K562 (cell line): ENCODE measurements at regions not wholly inside any gene's neighbourhood (a gene's known extent, or its start where the extent isn't known, plus 50 kb on each side); places are given as distances from the start of the nearest gene placed in this dataset.

ENCODE experiments used
- CHD2 ChIP-seq: IDR thresholded peaks from 2 replicates; pipeline ENCODE4 v1.6.1; 2011; ENCODE audit warnings: low read depth, low read length
- FIP1L1 ChIP-seq: fragments of 200-400 bp; formaldehyde crosslinking; IDR thresholded peaks from 2 replicates; pipeline ENCODE4 v1.6.1; 2018; ENCODE audit warnings: mild to moderate bottlenecking, low read depth, low read length; ENCODE audit not compliant: poor library complexity, severe bottlenecking
- RCOR1 ChIP-seq, 2 experiments: IDR thresholded peaks; 2 replicates each; pipeline ENCODE4 v1.6.1; 2012; ENCODE audit warnings: low read depth in 2 of 2, low read length in 2 of 2, borderline replicate concordance in 1 of 2, improper control_type of control experiment in 1 of 2
- SMARCA5 ChIP-seq: fragments of 450-650 bp; IDR thresholded peaks from 2 replicates; pipeline ENCODE4 v1.6.1; 2016
- TRIM24 ChIP-seq, 2 experiments: fragments of 450-650 bp; IDR thresholded peaks; 2 replicates each; pipeline ENCODE4 v1.6.1; 2016
- ZEB2 ChIP-seq: fragments of 450-650 bp; IDR thresholded peaks from 2 replicates; pipeline ENCODE4 v1.6.1; 2016
- ZNF133 ChIP-seq: fragments of 250-450 bp; sonication (Bioruptor Pico); IDR thresholded peaks from 2 replicates; pipeline ENCODE4 v1.4.0; 2020; ENCODE audit warnings: mild to moderate bottlenecking
- ZNF77 ChIP-seq: fragments of 250-450 bp; sonication (Bioruptor Pico); IDR thresholded peaks from 2 replicates; pipeline ENCODE4 v1.5.0; 2020

DNA sequence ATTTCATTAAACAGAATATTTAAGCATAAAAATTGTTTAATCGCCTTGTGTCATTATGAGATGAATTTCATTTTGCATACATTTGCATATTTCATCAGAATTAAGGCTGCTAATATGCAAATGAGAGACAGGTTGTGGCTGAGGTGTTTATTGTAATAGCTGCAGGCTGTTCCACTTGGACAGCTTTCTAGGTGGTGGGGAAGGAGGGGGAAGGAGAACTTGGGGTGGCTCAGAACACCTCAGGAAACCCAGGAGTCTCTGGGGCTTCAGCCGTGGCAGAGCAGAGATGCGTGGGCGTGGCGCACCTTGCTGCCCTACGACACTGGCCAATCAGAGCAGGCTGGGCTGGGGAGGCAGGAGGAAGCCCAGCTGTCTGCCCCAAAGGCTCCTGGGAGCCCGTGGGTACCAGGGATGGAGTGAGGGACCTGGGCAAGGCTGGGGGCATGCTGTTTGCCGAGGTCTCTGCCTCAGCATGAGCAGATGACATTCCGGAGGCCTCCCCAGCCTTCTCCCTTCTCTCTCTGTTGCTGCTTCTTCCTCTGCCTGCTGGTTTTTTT lies 542.9 kb downstream of the MN1 start:
- TF ChIP-seq ZNF77 (no peak), CHD2 (no peak), SMARCA5 (no peak), FIP1L1 (no peak), RCOR1 (IDR thresholded peaks at IDR 0.05; ENCODE audit: borderline replicate concordance in 1 of 2, low read depth in 2 of 2, low read length in 2 of 2) (peak in 1 of 2 experiments; percentile 45; a peak in 1 of 4 replicates), ZEB2 (no peak), ZNF133 (no peak), TRIM24 (IDR thresholded peaks at IDR 0.05) (no peak)
